Glutamatergic neuron (in vitro differentiated cells): ENCODE measurements at regions not wholly inside any gene's neighbourhood (a gene's known extent, or its start where the extent isn't known, plus 50 kb on each side); places are given as distances from the start of the nearest gene placed in this dataset.

Experiments
- DNase-seq: peaks from one replicate; pipeline ENCODE4 v3.0.0; 2022
- H3K27ac Mint-ChIP-seq: one replicate; pipeline ENCODE4 v1.8.0; 2020; ENCODE audit warnings: mild to moderate bottlenecking, mixed read lengths, inconsistent platforms; ENCODE audit not compliant: unreplicated experiment
- H3K27me3 Mint-ChIP-seq: one replicate; pipeline ENCODE4 v1.8.0; 2020; ENCODE audit warnings: mild to moderate bottlenecking, moderate library complexity, mixed read lengths, inconsistent platforms; ENCODE audit not compliant: unreplicated experiment
- H3K36me3 Mint-ChIP-seq: one replicate; pipeline ENCODE4 v1.8.0; 2020; ENCODE audit warnings: mild to moderate bottlenecking, mixed read lengths, inconsistent platforms; ENCODE audit not compliant: unreplicated experiment
- H3K4me1 Mint-ChIP-seq: one replicate; pipeline ENCODE4 v1.8.0; 2020; ENCODE audit warnings: mild to moderate bottlenecking, low read depth, mixed read lengths, inconsistent platforms; ENCODE audit not compliant: unreplicated experiment
- H3K4me3 Mint-ChIP-seq: one replicate; pipeline ENCODE4 v1.8.0; 2020; ENCODE audit warnings: mild to moderate bottlenecking, mixed read lengths, inconsistent platforms; ENCODE audit not compliant: unreplicated experiment
- H3K9me3 Mint-ChIP-seq: one replicate; pipeline ENCODE4 v1.8.0; 2020; ENCODE audit warnings: mild to moderate bottlenecking, moderate library complexity, mixed read lengths, inconsistent platforms; ENCODE audit not compliant: unreplicated experiment
- CTCF ChIP-seq: fragments of 200-600 bp; sonication (generic); IDR thresholded peaks from one replicate; pipeline ENCODE4 v1.5.0; 2021; ENCODE audit not compliant: partially characterized antibody, unreplicated experiment

- Mint-ChIP-seq H3K36me3 (no peaks in the 10 kb centered on the region), H3K4me3 (no peak overlapping the region), H3K4me1 (no peaks in the 10 kb centered on the region), H3K9me3 (no peaks in the 10 kb centered on the region), H3K27me3 (no peaks in the 10 kb centered on the region), H3K27ac (no peak overlapping the region)
- TF ChIP-seq CTCF = peak; percentile 61
- no peak for DNase-seq
Measured at GRCh38 chr2:212777020-212777491, 238.5 kb upstream of the ERBB4 start.

GRCh38 chr2:212773808-212774339, 235.3 kb upstream of the ERBB4 start:
- no peaks in the 10 kb centered on the region for H3K4me1 Mint-ChIP-seq
- H3K27me3 Mint-ChIP-seq = no peaks in the 10 kb centered on the region
- no peak for DNase-seq
- no peak overlapping the region for H3K27ac Mint-ChIP-seq
- H3K36me3 Mint-ChIP-seq = no peaks in the 10 kb centered on the region
- H3K4me3 Mint-ChIP-seq = no peak overlapping the region
- no peak for TF ChIP-seq CTCF
- H3K9me3 Mint-ChIP-seq = no peaks in the 10 kb centered on the region

GRCh38 chr2:212770240-212770639, 231.6 kb upstream of the ERBB4 start:
- H3K9me3 Mint-ChIP-seq = no peaks in the 10 kb centered on the region
- H3K27ac Mint-ChIP-seq = no peak overlapping the region
- no peak overlapping the region for H3K4me3 Mint-ChIP-seq
- no peak for DNase-seq
- no peak for TF ChIP-seq CTCF
- no peaks in the 10 kb centered on the region for H3K36me3 Mint-ChIP-seq
- no peaks in the 10 kb centered on the region for H3K4me1 Mint-ChIP-seq
- H3K27me3 Mint-ChIP-seq = no peaks in the 10 kb centered on the region

- no peaks in the 10 kb centered on the region for H3K27me3 Mint-ChIP-seq
- no peaks in the 10 kb centered on the region for H3K4me1 Mint-ChIP-seq
- no peak for TF ChIP-seq CTCF
- no peak overlapping the region for H3K4me3 Mint-ChIP-seq
- no peak overlapping the region for H3K27ac Mint-ChIP-seq
- H3K36me3 Mint-ChIP-seq = no peaks in the 10 kb centered on the region
- no peak for DNase-seq
- H3K9me3 Mint-ChIP-seq = no peaks in the 10 kb centered on the region
Measured at GRCh38 chr2:212766921-212767320, 228.3 kb upstream of the ERBB4 start.

GRCh38 chr2:212752730-212753351, 214.2 kb upstream of the ERBB4 start:
- no peak overlapping the region for H3K4me3 Mint-ChIP-seq
- no peaks in the 10 kb centered on the region for H3K4me1 Mint-ChIP-seq
- no peaks in the 10 kb centered on the region for H3K36me3 Mint-ChIP-seq
- H3K27ac Mint-ChIP-seq = no peak overlapping the region
- H3K9me3 Mint-ChIP-seq = peaks cover 8% of the 10 kb centered on the region
- no peak for DNase-seq
- H3K27me3 Mint-ChIP-seq = peaks cover 2% of the 10 kb centered on the region
- TF ChIP-seq CTCF = no peak
